Stimulated activated CD8-positive, alpha-beta memory T cell treated with anti-CD3 and anti-CD28 coated beads, Interleukin-2, amount 100 ng/mL, for 48 hours (primary cell): ENCODE measurements at regions not wholly inside any gene's neighbourhood (a gene's known extent, or its start where the extent isn't known, plus 50 kb on each side); places are given as distances from the start of the nearest gene placed in this dataset.
"Not testable (repeated sequence)": the region's sequence is repeated elsewhere in the genome, so short reads cannot be mapped to it uniquely, and the experiment has no call there.

ENCODE experiments used
- DNase-seq, 2 donors: peaks; one replicate each; pipeline ENCODE4 v3.0.0-alpha.2; 2020; ENCODE audit warnings: low read depth in 2 of 2

- no peak for DNase-seq
These were observed 81.1 kb downstream of the CD200R1L start for GRCh38 chr3:112765531-112765930.

- DNase-seq, result no peak
These were observed 83.4 kb downstream of the CD200R1L start for GRCh38 chr3:112763258-112763657.

- DNase-seq, result no peak
These were observed 85.5 kb downstream of the CD200R1L start for GRCh38 chr3:112761062-112761638.

- DNase-seq, result no peak
These were observed 87.0 kb downstream of the CD200R1L start for GRCh38 chr3:112759681-112760080.

- no peak for DNase-seq
These were observed 87.5 kb downstream of the CD200R1L start for GRCh38 chr3:112759210-112759609.

- DNase-seq, result no peak
These were observed 89.5 kb downstream of the CD200R1L start for GRCh38 chr3:112757197-112757596.

- DNase-seq, result no peak
These were observed 90.6 kb downstream of the CD200R1L start for GRCh38 chr3:112755845-112756613.

- DNase-seq, result not testable (repeated sequence)
These were observed 91.6 kb downstream of the CD200R1L start for GRCh38 chr3:112755046-112755445.

- DNase-seq, result no peak
These were observed 94.8 kb downstream of the CD200R1L start for GRCh38 chr3:112751564-112752512.

- no peak for DNase-seq
These were observed 95.6 kb downstream of the CD200R1L start for GRCh38 chr3:112751061-112751460.

- no peak for DNase-seq
These were observed 99.0 kb downstream of the CD200R1L start for GRCh38 chr3:112747624-112748023.

- no peak for DNase-seq
These were observed 99.9 kb downstream of the CD200R1L start for GRCh38 chr3:112746675-112747280.

- DNase-seq, result no peak
These were observed 101.0 kb downstream of the CD200R1L start for GRCh38 chr3:112745567-112746248.

GRCh38 chr3:112744825-112745566, 101.7 kb downstream of the CD200R1L start:
- no peak for DNase-seq

- DNase-seq, result no peak
These were observed 102.6 kb downstream of the CD200R1L start for GRCh38 chr3:112744106-112744505.

- DNase-seq, result no peak
These were observed 102.0 kb upstream of the CCDC80 start for GRCh38 chr3:112742934-112743333.

GRCh38 chr3:112741983-112742382, 101.0 kb upstream of the CCDC80 start:
- DNase-seq, result no peak

GRCh38 chr3:112740835-112741234, 99.9 kb upstream of the CCDC80 start:
- DNase-seq, result no peak

GRCh38 chr3:112739252-112739965, 98.5 kb upstream of the CCDC80 start:
- no peak for DNase-seq

- DNase-seq, result no peak
These were observed 97.4 kb upstream of the CCDC80 start for GRCh38 chr3:112738366-112738765.
